K562 (cell line): ENCODE measurements at regions not wholly inside any gene's neighbourhood (a gene's known extent, or its start where the extent isn't known, plus 50 kb on each side); places are given as distances from the start of the nearest gene placed in this dataset.

Experiments used
- TF ChIP-seq, protein P1 (sequence below): fragments of 450-650 bp; IDR thresholded peaks from 2 replicates; pipeline ENCODE4 v1.6.1; 2017; ENCODE audit warnings: antibody characterized with exemption, mild to moderate bottlenecking
- TF ChIP-seq, protein P2 (sequence below): fragments of 250-450 bp; sonication (Bioruptor Pico); IDR thresholded peaks from 2 replicates; pipeline ENCODE4 v1.4.0; 2020
- TF ChIP-seq, protein P3 (sequence below): fragments of 200-600 bp; sonication (generic); IDR thresholded peaks from one replicate; pipeline ENCODE4 v1.6.1; 2012; ENCODE audit warnings: mild to moderate bottlenecking, low read depth, low read length, inconsistent platforms

DNA sequence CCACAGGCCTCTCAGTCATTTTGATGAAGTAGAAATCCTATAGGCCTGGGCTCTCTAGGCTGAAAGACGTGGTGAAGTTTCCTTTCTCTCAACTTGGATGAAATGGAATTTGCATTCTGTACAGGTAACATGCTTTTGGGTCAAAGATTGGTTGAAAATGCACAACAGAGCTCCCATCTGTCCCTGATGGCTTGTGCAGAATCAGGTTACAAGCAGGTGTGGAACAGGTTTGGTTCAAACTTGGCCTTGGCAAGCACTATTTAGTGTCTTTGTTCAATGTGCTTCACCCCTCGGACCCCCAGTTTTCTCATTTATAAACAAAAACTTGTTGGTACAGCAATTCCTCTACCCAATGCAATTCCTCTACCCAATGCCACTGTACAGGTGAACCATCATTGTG lies 1493.0 kb downstream of the AACS start (continued):
- TF ChIP-seq, protein P1, sequence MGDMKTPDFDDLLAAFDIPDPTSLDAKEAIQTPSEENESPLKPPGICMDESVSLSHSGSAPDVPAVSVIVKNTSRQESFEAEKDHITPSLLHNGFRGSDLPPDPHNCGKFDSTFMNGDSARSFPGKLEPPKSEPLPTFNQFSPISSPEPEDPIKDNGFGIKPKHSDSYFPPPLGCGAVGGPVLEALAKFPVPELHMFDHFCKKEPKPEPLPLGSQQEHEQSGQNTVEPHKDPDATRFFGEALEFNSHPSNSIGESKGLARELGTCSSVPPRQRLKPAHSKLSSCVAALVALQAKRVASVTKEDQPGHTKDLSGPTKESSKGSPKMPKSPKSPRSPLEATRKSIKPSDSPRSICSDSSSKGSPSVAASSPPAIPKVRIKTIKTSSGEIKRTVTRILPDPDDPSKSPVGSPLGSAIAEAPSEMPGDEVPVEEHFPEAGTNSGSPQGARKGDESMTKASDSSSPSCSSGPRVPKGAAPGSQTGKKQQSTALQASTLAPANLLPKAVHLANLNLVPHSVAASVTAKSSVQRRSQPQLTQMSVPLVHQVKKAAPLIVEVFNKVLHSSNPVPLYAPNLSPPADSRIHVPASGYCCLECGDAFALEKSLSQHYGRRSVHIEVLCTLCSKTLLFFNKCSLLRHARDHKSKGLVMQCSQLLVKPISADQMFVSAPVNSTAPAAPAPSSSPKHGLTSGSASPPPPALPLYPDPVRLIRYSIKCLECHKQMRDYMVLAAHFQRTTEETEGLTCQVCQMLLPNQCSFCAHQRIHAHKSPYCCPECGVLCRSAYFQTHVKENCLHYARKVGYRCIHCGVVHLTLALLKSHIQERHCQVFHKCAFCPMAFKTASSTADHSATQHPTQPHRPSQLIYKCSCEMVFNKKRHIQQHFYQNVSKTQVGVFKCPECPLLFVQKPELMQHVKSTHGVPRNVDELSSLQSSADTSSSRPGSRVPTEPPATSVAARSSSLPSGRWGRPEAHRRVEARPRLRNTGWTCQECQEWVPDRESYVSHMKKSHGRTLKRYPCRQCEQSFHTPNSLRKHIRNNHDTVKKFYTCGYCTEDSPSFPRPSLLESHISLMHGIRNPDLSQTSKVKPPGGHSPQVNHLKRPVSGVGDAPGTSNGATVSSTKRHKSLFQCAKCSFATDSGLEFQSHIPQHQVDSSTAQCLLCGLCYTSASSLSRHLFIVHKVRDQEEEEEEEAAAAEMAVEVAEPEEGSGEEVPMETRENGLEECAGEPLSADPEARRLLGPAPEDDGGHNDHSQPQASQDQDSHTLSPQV = no peak
- TF ChIP-seq, protein P2, sequence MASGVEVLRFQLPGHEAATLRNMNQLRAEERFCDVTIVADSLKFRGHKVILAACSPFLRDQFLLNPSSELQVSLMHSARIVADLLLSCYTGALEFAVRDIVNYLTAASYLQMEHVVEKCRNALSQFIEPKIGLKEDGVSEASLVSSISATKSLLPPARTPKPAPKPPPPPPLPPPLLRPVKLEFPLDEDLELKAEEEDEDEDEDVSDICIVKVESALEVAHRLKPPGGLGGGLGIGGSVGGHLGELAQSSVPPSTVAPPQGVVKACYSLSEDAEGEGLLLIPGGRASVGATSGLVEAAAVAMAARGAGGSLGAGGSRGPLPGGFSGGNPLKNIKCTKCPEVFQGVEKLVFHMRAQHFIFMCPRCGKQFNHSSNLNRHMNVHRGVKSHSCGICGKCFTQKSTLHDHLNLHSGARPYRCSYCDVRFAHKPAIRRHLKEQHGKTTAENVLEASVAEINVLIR (CRISPR knock-in tag) = no peak
- TF ChIP-seq, protein P3, sequence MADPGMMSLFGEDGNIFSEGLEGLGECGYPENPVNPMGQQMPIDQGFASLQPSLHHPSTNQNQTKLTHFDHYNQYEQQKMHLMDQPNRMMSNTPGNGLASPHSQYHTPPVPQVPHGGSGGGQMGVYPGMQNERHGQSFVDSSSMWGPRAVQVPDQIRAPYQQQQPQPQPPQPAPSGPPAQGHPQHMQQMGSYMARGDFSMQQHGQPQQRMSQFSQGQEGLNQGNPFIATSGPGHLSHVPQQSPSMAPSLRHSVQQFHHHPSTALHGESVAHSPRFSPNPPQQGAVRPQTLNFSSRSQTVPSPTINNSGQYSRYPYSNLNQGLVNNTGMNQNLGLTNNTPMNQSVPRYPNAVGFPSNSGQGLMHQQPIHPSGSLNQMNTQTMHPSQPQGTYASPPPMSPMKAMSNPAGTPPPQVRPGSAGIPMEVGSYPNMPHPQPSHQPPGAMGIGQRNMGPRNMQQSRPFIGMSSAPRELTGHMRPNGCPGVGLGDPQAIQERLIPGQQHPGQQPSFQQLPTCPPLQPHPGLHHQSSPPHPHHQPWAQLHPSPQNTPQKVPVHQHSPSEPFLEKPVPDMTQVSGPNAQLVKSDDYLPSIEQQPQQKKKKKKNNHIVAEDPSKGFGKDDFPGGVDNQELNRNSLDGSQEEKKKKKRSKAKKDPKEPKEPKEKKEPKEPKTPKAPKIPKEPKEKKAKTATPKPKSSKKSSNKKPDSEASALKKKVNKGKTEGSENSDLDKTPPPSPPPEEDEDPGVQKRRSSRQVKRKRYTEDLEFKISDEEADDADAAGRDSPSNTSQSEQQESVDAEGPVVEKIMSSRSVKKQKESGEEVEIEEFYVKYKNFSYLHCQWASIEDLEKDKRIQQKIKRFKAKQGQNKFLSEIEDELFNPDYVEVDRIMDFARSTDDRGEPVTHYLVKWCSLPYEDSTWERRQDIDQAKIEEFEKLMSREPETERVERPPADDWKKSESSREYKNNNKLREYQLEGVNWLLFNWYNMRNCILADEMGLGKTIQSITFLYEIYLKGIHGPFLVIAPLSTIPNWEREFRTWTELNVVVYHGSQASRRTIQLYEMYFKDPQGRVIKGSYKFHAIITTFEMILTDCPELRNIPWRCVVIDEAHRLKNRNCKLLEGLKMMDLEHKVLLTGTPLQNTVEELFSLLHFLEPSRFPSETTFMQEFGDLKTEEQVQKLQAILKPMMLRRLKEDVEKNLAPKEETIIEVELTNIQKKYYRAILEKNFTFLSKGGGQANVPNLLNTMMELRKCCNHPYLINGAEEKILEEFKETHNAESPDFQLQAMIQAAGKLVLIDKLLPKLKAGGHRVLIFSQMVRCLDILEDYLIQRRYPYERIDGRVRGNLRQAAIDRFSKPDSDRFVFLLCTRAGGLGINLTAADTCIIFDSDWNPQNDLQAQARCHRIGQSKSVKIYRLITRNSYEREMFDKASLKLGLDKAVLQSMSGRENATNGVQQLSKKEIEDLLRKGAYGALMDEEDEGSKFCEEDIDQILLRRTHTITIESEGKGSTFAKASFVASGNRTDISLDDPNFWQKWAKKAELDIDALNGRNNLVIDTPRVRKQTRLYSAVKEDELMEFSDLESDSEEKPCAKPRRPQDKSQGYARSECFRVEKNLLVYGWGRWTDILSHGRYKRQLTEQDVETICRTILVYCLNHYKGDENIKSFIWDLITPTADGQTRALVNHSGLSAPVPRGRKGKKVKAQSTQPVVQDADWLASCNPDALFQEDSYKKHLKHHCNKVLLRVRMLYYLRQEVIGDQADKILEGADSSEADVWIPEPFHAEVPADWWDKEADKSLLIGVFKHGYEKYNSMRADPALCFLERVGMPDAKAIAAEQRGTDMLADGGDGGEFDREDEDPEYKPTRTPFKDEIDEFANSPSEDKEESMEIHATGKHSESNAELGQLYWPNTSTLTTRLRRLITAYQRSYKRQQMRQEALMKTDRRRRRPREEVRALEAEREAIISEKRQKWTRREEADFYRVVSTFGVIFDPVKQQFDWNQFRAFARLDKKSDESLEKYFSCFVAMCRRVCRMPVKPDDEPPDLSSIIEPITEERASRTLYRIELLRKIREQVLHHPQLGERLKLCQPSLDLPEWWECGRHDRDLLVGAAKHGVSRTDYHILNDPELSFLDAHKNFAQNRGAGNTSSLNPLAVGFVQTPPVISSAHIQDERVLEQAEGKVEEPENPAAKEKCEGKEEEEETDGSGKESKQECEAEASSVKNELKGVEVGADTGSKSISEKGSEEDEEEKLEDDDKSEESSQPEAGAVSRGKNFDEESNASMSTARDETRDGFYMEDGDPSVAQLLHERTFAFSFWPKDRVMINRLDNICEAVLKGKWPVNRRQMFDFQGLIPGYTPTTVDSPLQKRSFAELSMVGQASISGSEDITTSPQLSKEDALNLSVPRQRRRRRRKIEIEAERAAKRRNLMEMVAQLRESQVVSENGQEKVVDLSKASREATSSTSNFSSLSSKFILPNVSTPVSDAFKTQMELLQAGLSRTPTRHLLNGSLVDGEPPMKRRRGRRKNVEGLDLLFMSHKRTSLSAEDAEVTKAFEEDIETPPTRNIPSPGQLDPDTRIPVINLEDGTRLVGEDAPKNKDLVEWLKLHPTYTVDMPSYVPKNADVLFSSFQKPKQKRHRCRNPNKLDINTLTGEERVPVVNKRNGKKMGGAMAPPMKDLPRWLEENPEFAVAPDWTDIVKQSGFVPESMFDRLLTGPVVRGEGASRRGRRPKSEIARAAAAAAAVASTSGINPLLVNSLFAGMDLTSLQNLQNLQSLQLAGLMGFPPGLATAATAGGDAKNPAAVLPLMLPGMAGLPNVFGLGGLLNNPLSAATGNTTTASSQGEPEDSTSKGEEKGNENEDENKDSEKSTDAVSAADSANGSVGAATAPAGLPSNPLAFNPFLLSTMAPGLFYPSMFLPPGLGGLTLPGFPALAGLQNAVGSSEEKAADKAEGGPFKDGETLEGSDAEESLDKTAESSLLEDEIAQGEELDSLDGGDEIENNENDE = no peak
